ENCODE measurements at regions not wholly inside any gene's neighbourhood (a gene's known extent, or its start where the extent isn't known, plus 50 kb on each side); places are given as distances from the start of the nearest gene placed in this dataset.

DNA sequence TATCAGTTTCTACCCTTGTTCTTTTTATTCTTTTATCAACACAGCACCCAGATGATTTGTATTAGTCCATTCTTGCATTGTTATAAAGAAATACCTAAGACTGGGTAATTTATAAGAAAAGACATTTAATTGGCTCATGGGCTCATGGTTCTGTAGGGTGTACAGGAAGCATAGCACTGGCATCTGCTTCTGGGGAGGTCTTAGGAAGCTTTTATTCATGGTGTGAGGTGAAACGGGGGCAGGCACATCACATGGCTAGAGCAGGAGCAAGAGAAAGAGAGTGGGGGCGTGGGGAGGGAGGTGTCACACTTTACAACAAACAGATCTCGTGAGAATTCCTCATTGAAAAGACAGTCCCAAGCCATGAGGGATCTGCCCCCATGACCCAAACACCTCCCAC lies 285.3 kb downstream of the SMARCA1 start:
- Mint-ChIP-seq H3K9me3 (peaks cover 1% of the 10 kb centered on the region), H3K27ac (no peak overlapping the region), H3K4me3 (no peak overlapping the region), H3K27me3 (no peaks in the 10 kb centered on the region), H3K36me3 (no peaks in the 10 kb centered on the region), H3K4me1 (no peaks in the 10 kb centered on the region)
- DNase-seq (ENCODE audit: low spot score in 2 of 2) (no peak), ATAC-seq (ENCODE audit: low read depth) (no peak)

GRCh38 chrX:129235903-129236302 lies 287.4 kb downstream of the SMARCA1 start:
- no peak for DNase-seq (ENCODE audit: low spot score in 2 of 2)
- no peak overlapping the region for H3K27ac Mint-ChIP-seq
- H3K4me3 Mint-ChIP-seq = no peak overlapping the region
- no peaks in the 10 kb centered on the region for H3K27me3 Mint-ChIP-seq
- no peaks in the 10 kb centered on the region for H3K36me3 Mint-ChIP-seq
- no peak for ATAC-seq (ENCODE audit: low read depth)
- H3K9me3 Mint-ChIP-seq = no peaks in the 10 kb centered on the region
- no peaks in the 10 kb centered on the region for H3K4me1 Mint-ChIP-seq

DNA sequence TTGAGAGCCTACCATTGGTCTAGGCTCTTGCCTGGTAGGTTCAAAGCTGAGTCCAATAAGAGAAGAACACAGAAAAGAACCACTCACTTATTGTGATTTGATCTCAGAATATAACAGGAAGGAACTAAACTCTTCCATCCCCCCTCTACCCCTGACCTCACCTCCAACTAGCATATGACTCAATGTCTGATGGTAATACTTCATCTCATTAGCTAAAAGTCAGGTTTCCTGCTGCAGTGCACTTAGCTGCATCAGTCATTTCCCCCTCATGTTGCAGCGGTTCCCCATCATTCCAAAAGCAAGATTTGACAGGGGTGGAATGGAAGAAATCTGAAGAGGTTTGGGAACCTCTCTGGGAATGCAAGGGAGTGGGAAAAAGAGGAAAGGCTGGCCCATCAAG lies 289.5 kb downstream of the SMARCA1 start:
- Mint-ChIP-seq H3K4me1 (no peaks in the 10 kb centered on the region), H3K9me3 (no peaks in the 10 kb centered on the region), H3K27me3 (no peaks in the 10 kb centered on the region), H3K27ac (no peak overlapping the region), H3K36me3 (no peaks in the 10 kb centered on the region), H3K4me3 (no peak overlapping the region)
- DNase-seq (ENCODE audit: low spot score in 2 of 2) (no peak), ATAC-seq (ENCODE audit: low read depth) (no peak)

DNA sequence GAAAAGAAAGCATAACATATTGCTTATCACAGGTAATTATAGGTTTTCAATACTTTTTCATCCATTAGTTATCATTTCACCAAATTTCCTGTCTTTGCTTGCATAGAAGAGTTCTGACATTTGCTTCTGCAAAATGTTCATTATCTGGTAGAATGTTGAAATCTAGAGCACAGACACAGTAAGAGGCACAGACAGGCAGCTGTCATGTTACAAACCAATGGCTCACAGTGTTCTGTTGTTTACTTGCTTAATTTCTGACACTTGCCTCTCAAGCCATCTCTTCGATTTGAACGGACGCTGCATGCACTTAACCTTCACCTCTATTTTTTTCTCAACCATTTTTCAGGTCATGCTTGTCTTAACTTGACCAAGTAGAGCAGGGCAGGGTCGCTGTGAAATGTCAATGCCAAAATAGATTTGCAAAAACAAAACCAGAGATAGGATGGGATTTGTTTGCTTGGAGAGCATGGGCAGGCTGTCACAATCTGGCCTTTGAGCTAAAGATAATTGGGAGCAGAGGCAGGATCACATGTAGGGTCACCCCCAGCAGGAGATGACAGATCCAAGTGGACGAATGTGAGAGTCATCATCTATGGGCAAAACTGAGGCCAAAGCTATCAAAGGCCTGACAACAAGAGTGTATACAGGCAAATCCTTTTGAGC lies 292.3 kb downstream of the SMARCA1 start:
- Mint-ChIP-seq H3K27me3 (no peaks in the 10 kb centered on the region), H3K4me1 (no peaks in the 10 kb centered on the region), H3K36me3 (no peaks in the 10 kb centered on the region), H3K27ac (no peak overlapping the region), H3K4me3 (no peak overlapping the region), H3K9me3 (no peaks in the 10 kb centered on the region)
- ATAC-seq (ENCODE audit: low read depth) (no peak), DNase-seq (ENCODE audit: low spot score in 2 of 2) (no peak)

DNA sequence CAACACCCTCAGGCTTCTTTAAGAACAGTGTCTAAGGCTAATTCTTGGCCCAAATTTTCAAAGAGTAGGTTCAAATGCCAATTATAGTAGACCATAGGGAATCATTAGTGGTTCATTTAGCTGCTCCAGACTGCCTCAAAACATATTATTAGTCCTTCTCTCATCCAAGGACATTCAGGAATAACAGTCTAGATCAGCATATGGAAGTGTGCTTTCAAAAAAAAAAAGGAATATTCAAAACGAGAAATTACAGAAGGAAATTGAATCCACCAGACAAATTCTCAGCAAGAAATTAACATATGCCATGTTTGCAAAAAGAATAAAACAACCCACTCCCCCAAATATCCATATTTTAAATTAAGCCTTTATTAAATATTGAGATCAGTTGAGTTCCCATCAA lies 293.1 kb downstream of the SMARCA1 start:
- DNase-seq (ENCODE audit: low spot score in 2 of 2) = no peak
- H3K9me3 Mint-ChIP-seq = no peaks in the 10 kb centered on the region
- H3K27me3 Mint-ChIP-seq = no peaks in the 10 kb centered on the region
- no peaks in the 10 kb centered on the region for H3K36me3 Mint-ChIP-seq
- no peak overlapping the region for H3K4me3 Mint-ChIP-seq
- H3K4me1 Mint-ChIP-seq = no peaks in the 10 kb centered on the region
- no peak for ATAC-seq (ENCODE audit: low read depth)
- H3K27ac Mint-ChIP-seq = no peak overlapping the region

GRCh38 chrX:129227366-129227765 lies 295.9 kb downstream of the SMARCA1 start:
- Mint-ChIP-seq H3K4me1 (no peaks in the 10 kb centered on the region), H3K36me3 (no peaks in the 10 kb centered on the region), H3K27me3 (no peaks in the 10 kb centered on the region), H3K4me3 (no peak overlapping the region), H3K9me3 (no peaks in the 10 kb centered on the region), H3K27ac (no peak overlapping the region)
- DNase-seq (ENCODE audit: low spot score in 2 of 2) = no peak
- ATAC-seq (ENCODE audit: low read depth) = no peak

DNA sequence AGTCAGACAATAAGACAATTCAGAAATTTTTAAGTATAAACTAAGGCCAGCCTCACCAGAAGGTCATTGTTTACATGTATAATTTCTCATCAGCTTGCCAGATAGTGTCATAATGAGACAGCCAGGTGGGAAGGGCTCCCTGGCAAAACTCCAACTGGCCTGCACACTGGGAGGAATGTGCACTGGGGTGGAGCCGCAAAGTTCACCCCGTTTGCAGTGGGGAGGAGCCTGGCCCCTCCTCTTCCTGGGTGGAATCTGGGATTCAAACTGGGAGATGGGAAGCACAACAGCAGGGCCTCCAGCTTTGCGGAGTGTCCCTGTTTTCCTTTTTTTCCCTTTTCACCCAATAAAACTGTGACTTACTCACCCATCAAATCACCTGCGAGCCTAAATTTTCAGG lies 329.9 kb downstream of the SMARCA1 start:
- no peak for ATAC-seq (ENCODE audit: low read depth)
- Mint-ChIP-seq H3K4me3 (no peak overlapping the region), H3K4me1 (no peaks in the 10 kb centered on the region), H3K36me3 (no peaks in the 10 kb centered on the region), H3K27ac (no peak overlapping the region), H3K27me3 (no peaks in the 10 kb centered on the region), H3K9me3 (peaks cover 1% of the 10 kb centered on the region)
- DNase-seq (ENCODE audit: low spot score in 2 of 2) = no peak

DNA sequence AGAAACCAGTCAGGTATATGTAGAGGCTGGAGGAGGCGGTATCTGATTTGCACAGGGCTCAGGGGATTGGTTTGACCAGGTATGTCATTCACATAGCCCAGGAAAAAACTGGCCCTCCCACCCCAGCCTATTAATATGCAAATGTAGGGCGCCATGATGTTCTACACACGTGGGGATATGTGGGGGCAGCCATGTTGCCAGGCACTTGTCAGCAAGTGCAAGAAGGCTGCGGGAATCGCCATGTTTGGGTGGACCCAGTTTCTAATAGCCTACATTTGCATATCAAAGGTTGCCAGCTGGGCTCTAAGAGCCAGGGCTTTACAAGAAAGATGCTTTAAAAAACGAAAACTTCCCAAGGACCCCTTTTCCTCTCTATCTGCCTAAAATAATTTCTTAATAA lies 335.1 kb downstream of the SMARCA1 start:
- no peaks in the 10 kb centered on the region for H3K27me3 Mint-ChIP-seq
- no peaks in the 10 kb centered on the region for H3K36me3 Mint-ChIP-seq
- no peak overlapping the region for H3K4me3 Mint-ChIP-seq
- no peak overlapping the region for H3K27ac Mint-ChIP-seq
- DNase-seq (ENCODE audit: low spot score in 2 of 2) = no peak
- H3K9me3 Mint-ChIP-seq = peaks cover 1% of the 10 kb centered on the region
- no peak for ATAC-seq (ENCODE audit: low read depth)
- H3K4me1 Mint-ChIP-seq = no peaks in the 10 kb centered on the region

GRCh38 chrX:129176710-129177109 lies 346.6 kb downstream of the SMARCA1 start:
- Mint-ChIP-seq H3K9me3 (no peaks in the 10 kb centered on the region), H3K36me3 (no peaks in the 10 kb centered on the region), H3K4me1 (no peaks in the 10 kb centered on the region), H3K27ac (no peak overlapping the region), H3K4me3 (no peak overlapping the region), H3K27me3 (no peaks in the 10 kb centered on the region)
- no peak for DNase-seq (ENCODE audit: low spot score in 2 of 2)
- ATAC-seq (ENCODE audit: low read depth) = no peak

- ATAC-seq (ENCODE audit: low read depth) (no peak), DNase-seq (ENCODE audit: low spot score in 2 of 2) (no peak)
- Mint-ChIP-seq H3K4me1 (no peaks in the 10 kb centered on the region), H3K36me3 (no peaks in the 10 kb centered on the region), H3K4me3 (no peak overlapping the region), H3K9me3 (peaks cover 2% of the 10 kb centered on the region), H3K27me3 (no peaks in the 10 kb centered on the region), H3K27ac (no peak overlapping the region)
Observed at GRCh38 chrX:129161108-129161507, 362.2 kb downstream of the SMARCA1 start.

DNA sequence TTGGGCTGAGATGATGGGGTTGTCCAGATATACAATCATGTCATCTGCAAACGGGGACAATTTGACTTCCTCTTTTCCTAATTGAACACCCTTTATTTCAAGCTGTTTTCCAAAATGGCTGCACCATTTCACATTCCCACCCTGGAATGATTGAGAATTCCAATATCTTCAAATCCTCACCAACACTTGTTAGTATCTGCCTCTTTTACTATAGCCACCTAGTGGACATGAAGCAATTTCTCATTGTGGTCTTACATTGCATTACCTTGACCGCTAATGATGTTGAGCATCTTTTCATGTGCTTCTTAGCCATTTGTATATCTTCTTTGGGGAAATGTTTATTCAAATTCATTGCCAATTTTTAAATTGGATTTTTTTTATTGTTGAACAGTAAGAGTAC lies 364.8 kb downstream of the SMARCA1 start:
- Mint-ChIP-seq H3K9me3 (peaks cover 2% of the 10 kb centered on the region), H3K4me1 (no peaks in the 10 kb centered on the region), H3K27me3 (no peaks in the 10 kb centered on the region), H3K27ac (no peak overlapping the region), H3K4me3 (no peak overlapping the region), H3K36me3 (no peaks in the 10 kb centered on the region)
- DNase-seq (ENCODE audit: low spot score in 2 of 2) (no peak), ATAC-seq (ENCODE audit: low read depth) (no peak)

GRCh38 chrX:129145840-129146272 lies 377.4 kb downstream of the SMARCA1 start:
- DNase-seq (ENCODE audit: low spot score in 2 of 2) = no peak
- no peaks in the 10 kb centered on the region for H3K9me3 Mint-ChIP-seq
- no peak for ATAC-seq (ENCODE audit: low read depth)
- H3K27me3 Mint-ChIP-seq = no peaks in the 10 kb centered on the region
- H3K4me1 Mint-ChIP-seq = no peaks in the 10 kb centered on the region
- H3K27ac Mint-ChIP-seq = no peak overlapping the region
- H3K36me3 Mint-ChIP-seq = no peaks in the 10 kb centered on the region
- H3K4me3 Mint-ChIP-seq = no peak overlapping the region

DNA sequence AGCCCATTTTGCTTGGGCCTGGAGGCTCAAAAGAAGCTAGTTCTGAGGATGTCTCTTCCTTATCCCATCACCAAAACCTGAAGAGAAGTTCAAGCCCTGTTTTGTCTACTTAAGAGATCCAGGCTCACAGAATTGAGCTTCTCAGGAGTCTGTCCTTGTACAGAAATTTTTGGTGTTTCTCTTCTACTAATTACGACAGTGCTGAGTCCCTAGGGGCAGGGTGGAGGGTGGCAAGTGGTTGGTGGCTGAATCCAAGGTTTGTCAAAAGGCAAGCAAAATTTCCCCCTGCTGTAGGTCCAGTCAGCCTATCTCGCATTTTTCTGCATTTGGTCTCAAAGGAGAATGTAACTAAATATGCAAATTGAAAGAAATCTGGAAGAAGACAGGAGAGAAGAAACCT lies 377.9 kb downstream of the SMARCA1 start:
- Mint-ChIP-seq H3K4me1 (no peaks in the 10 kb centered on the region), H3K27ac (no peak overlapping the region), H3K36me3 (no peaks in the 10 kb centered on the region), H3K9me3 (no peaks in the 10 kb centered on the region), H3K4me3 (no peak overlapping the region), H3K27me3 (no peaks in the 10 kb centered on the region)
- ATAC-seq (ENCODE audit: low read depth) = no peak
- DNase-seq (ENCODE audit: low spot score in 2 of 2) = no peak

- DNase-seq (ENCODE audit: low spot score in 2 of 2) (no peak), ATAC-seq (ENCODE audit: low read depth) (no peak)
- H3K27me3 Mint-ChIP-seq = no peaks in the 10 kb centered on the region
- no peak overlapping the region for H3K27ac Mint-ChIP-seq
- no peaks in the 10 kb centered on the region for H3K36me3 Mint-ChIP-seq
- H3K4me1 Mint-ChIP-seq = no peaks in the 10 kb centered on the region
- no peaks in the 10 kb centered on the region for H3K9me3 Mint-ChIP-seq
- no peak overlapping the region for H3K4me3 Mint-ChIP-seq
Observed at GRCh38 chrX:129144172-129145038, 378.9 kb downstream of the SMARCA1 start.
